SK-N-SH treated with all-trans-retinoic acid at 6 μM for 48 hours (cell line): ENCODE measurements at regions not wholly inside any gene's neighbourhood (a gene's known extent, or its start where the extent isn't known, plus 50 kb on each side); places are given as distances from the start of the nearest gene placed in this dataset.

Experiments
- BACH2 ChIP-seq: fragments of 250-450 bp; sonication (Bioruptor Pico); IDR thresholded peaks from 2 replicates; pipeline ENCODE4 v1.9.0; 2021; ENCODE audit warnings: mild to moderate bottlenecking, borderline replicate concordance
- RARB ChIP-seq: fragments of 250-450 bp; sonication (Bioruptor Pico); IDR thresholded peaks from 2 replicates; pipeline ENCODE4 v1.8.0; 2021; ENCODE audit warnings: mild to moderate bottlenecking, moderate library complexity
- TCF4 ChIP-seq: fragments of 250-450 bp; sonication (Bioruptor Pico); IDR thresholded peaks from 2 replicates; pipeline ENCODE4 v1.8.0; 2021; ENCODE audit warnings: mild to moderate bottlenecking, moderate library complexity, borderline replicate concordance
- ZFP30 ChIP-seq: fragments of 450-650 bp; formaldehyde crosslinking; IDR thresholded peaks from 2 replicates; pipeline ENCODE4 v1.5.0; 2022; ENCODE audit warnings: mild to moderate bottlenecking, moderate library complexity

DNA sequence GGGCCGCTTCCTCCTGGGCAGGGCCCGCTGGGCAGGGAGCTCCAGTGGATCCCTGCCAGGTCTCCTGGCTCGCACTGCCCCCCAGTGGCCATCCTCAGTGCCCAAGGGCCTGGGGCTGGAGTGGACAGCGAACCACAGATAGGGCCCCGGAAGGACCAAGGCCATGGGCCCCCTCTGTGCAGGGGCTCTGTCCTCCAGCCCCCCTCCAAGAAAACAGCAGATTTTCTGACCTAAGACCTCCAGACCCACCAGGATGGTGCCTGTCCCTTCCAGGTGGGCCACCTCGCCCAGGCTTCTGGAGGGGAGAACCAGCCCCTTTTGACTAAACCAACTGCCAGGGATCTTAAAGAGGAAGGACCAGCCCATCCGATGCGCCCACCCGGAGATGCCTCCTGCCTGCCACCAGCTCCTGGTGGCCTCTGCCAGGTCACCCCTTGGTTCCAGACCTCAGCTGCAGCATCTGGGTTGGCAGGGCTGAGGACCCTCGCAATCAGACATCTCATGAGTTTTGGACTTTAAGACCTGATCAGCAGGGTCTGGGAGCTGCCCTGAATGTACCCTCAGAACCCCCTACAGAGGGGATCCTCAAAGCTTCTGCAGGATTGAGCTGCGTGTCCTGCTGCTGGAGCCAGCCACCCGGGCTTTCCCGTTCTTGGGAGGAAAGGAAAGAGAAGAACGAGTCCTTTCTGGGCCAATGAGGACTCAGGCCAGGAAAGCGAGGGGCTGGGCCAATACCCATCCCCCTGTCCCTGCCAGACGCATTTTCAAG, 325.8 kb upstream of the DIO3 start:
- TF ChIP-seq RARB (no peak), BACH2 (no peak), ZFP30 (CRISPR knock-in tag) (no peak), TCF4 (CRISPR knock-in tag) (no peak)
